Naive B cell (primary cell): ENCODE measurements at regions not wholly inside any gene's neighbourhood (a gene's known extent, or its start where the extent isn't known, plus 50 kb on each side); places are given as distances from the start of the nearest gene placed in this dataset.

ENCODE experiments used
- ATAC-seq, 2 donors: fragments of 150-1000 bp; cut with Tn5 transposase; 2 replicates each; pipeline ENCODE4 v1.10.0; 2021; ENCODE audit warnings: low read depth in 2 of 2, mild to moderate bottlenecking in 2 of 2, moderate library complexity in 2 of 2
- DNase-seq: peaks from one replicate; pipeline ENCODE4 v3.0.0; 2022
- H3K27ac Mint-ChIP-seq, 6 donors: one replicate each; pipeline ENCODE4 v1.8.0; 2020 to 2022; ENCODE audit warnings: mild to moderate bottlenecking in 6 of 6, mixed read lengths in 6 of 6, moderate library complexity in 5 of 6, inconsistent platforms in 2 of 6
- H3K27me3 Mint-ChIP-seq, 3 donors: one replicate each; pipeline ENCODE4 v1.8.0; 2021 to 2022; ENCODE audit warnings: mixed read lengths in 3 of 3, mild to moderate bottlenecking in 1 of 3
- H3K36me3 Mint-ChIP-seq, 2 donors: one replicate each; pipeline ENCODE4 v1.8.0; 2020 to 2022; ENCODE audit warnings: mixed read lengths in 2 of 2, inconsistent platforms in 1 of 2, mild to moderate bottlenecking in 1 of 2
- H3K4me1 Mint-ChIP-seq, 3 donors: one replicate each; pipeline ENCODE4 v1.8.0; 2020 to 2022; ENCODE audit warnings: mixed read lengths in 3 of 3, inconsistent platforms in 1 of 3, mild to moderate bottlenecking in 1 of 3, moderate library complexity in 1 of 3
- H3K4me3 Mint-ChIP-seq, 8 donors: one replicate each; pipeline ENCODE4 v1.8.0; 2020 to 2022; ENCODE audit warnings: mild to moderate bottlenecking in 8 of 8, mixed read lengths in 8 of 8, moderate library complexity in 8 of 8, inconsistent platforms in 2 of 8
- H3K9me3 Mint-ChIP-seq, 7 donors: one replicate each; pipeline ENCODE4 v1.8.0; 2020 to 2022; ENCODE audit warnings: mixed read lengths in 7 of 7, mild to moderate bottlenecking in 5 of 7, inconsistent platforms in 2 of 7, moderate library complexity in 1 of 7

- H3K27ac Mint-ChIP-seq: no peak overlapping the region
- no peak for ATAC-seq
- H3K9me3 Mint-ChIP-seq: peaks cover 9 to 22% (median 14%) of the 10 kb centered on the region in 7 donors
- H3K4me1 Mint-ChIP-seq: peaks cover 2 to 9% (median 7%) of the 10 kb centered on the region in 3 donors
- peaks cover 10 to 41% (median 38%) of the 10 kb centered on the region in 3 donors for H3K27me3 Mint-ChIP-seq
- H3K4me3 Mint-ChIP-seq: no peak overlapping the region
- no peak for DNase-seq
- peaks cover 7 to 19% of the 10 kb centered on the region in 2 donors for H3K36me3 Mint-ChIP-seq
Observed at GRCh38 chr21:31609081-31609480, 50.4 kb upstream of the SOD1 start.

GRCh38 chr21:31607791-31608190, 51.7 kb upstream of the SOD1 start:
- peaks cover 5 to 33% (median 32%) of the 10 kb centered on the region in 3 donors for H3K27me3 Mint-ChIP-seq
- H3K4me3 Mint-ChIP-seq: no peak overlapping the region
- peaks cover 9 to 22% (median 13%) of the 10 kb centered on the region in 7 donors for H3K9me3 Mint-ChIP-seq
- H3K27ac Mint-ChIP-seq: no peak overlapping the region
- ATAC-seq (no peak), DNase-seq (no peak)
- peaks cover 7 to 19% of the 10 kb centered on the region in 2 donors for H3K36me3 Mint-ChIP-seq
- peaks cover 0 to 4% (median 0%) of the 10 kb centered on the region in 3 donors for H3K4me1 Mint-ChIP-seq

GRCh38 chr21:31606081-31606874, 53.2 kb upstream of the SOD1 start:
- Mint-ChIP-seq H3K36me3 (peaks cover under 1 to 8% of the 10 kb centered on the region in 2 donors), H3K4me3 (no peak overlapping the region), H3K9me3 (peaks cover 5 to 13% (median 7%) of the 10 kb centered on the region in 7 donors), H3K4me1 (no peaks in the 10 kb centered on the region), H3K27me3 (peaks cover 5 to 25% (median 20%) of the 10 kb centered on the region in 3 donors), H3K27ac (no peak overlapping the region)
- ATAC-seq: no peak
- DNase-seq: no peak

- Mint-ChIP-seq H3K4me1 (no peaks in the 10 kb centered on the region), H3K27ac (peak overlapping the region in 1 of 6 donors; percentile 44), H3K4me3 (no peak overlapping the region), H3K36me3 (no peaks in the 10 kb centered on the region), H3K9me3 (peaks cover 0 to 5% (median 0%) of the 10 kb centered on the region in 7 donors), H3K27me3 (peaks cover 5 to 18% (median 12%) of the 10 kb centered on the region in 3 donors)
- ATAC-seq (peak; percentile 60 to 63), DNase-seq (peak; percentile 27)
Observed at GRCh38 chr21:31604591-31605190, 54.8 kb upstream of the SOD1 start.

- H3K27ac Mint-ChIP-seq: no peak overlapping the region
- H3K4me3 Mint-ChIP-seq: no peak overlapping the region
- H3K4me1 Mint-ChIP-seq: peaks cover 0 to 4% (median 3%) of the 10 kb centered on the region in 3 donors
- peaks cover 2 to 5% (median 5%) of the 10 kb centered on the region in 3 donors for H3K27me3 Mint-ChIP-seq
- DNase-seq: no peak
- H3K36me3 Mint-ChIP-seq: no peaks in the 10 kb centered on the region
- peaks cover 0 to 2% (median 0%) of the 10 kb centered on the region in 7 donors for H3K9me3 Mint-ChIP-seq
- no peak for ATAC-seq
Observed at GRCh38 chr21:31599563-31599962, 59.9 kb upstream of the SOD1 start.

GRCh38 chr21:31599013-31599412, 60.5 kb upstream of the SOD1 start:
- Mint-ChIP-seq H3K27ac (no peak overlapping the region), H3K4me3 (no peak overlapping the region), H3K36me3 (no peaks in the 10 kb centered on the region), H3K4me1 (peaks cover 0 to 4% (median 3%) of the 10 kb centered on the region in 3 donors), H3K27me3 (peaks cover 0 to 5% (median 5%) of the 10 kb centered on the region in 3 donors), H3K9me3 (peaks cover 0 to 2% (median 0%) of the 10 kb centered on the region in 7 donors)
- no peak for DNase-seq
- no peak for ATAC-seq

- no peak for ATAC-seq
Observed at GRCh38 chr21:31597683-31598082, 61.8 kb upstream of the SOD1 start.

GRCh38 chr21:31596055-31596454, 63.4 kb upstream of the SOD1 start:
- peaks cover 0 to 5% (median 3%) of the 10 kb centered on the region in 3 donors for H3K27me3 Mint-ChIP-seq
- H3K4me3 Mint-ChIP-seq: peak overlapping the region in 1 of 8 donors; percentile 36
- H3K4me1 Mint-ChIP-seq: peaks cover 0 to 4% (median 3%) of the 10 kb centered on the region in 3 donors
- DNase-seq: no peak
- peaks cover 0 to 2% (median 0%) of the 10 kb centered on the region in 7 donors for H3K9me3 Mint-ChIP-seq
- no peak for ATAC-seq
- no peaks in the 10 kb centered on the region for H3K36me3 Mint-ChIP-seq
- no peak overlapping the region for H3K27ac Mint-ChIP-seq

More at GRCh38 chr21:31597683-31598082, 61.8 kb upstream of the SOD1 start:
- Mint-ChIP-seq H3K4me1 (peaks cover 0 to 4% (median 3%) of the 10 kb centered on the region in 3 donors), H3K36me3 (no peaks in the 10 kb centered on the region), H3K9me3 (peaks cover 0 to 2% (median 0%) of the 10 kb centered on the region in 7 donors), H3K4me3 (no peak overlapping the region), H3K27ac (no peak overlapping the region), H3K27me3 (peaks cover 0 to 5% (median 5%) of the 10 kb centered on the region in 3 donors)
- DNase-seq: no peak

- Mint-ChIP-seq H3K9me3 (peaks cover 0 to 2% (median 0%) of the 10 kb centered on the region in 7 donors), H3K27ac (no peak overlapping the region), H3K27me3 (peaks cover 3 to 10% (median 6%) of the 10 kb centered on the region in 3 donors), H3K4me3 (no peak overlapping the region), H3K4me1 (peaks cover 0 to 4% (median 3%) of the 10 kb centered on the region in 3 donors), H3K36me3 (no peaks in the 10 kb centered on the region)
- no peak for DNase-seq
- ATAC-seq: no peak
Observed at GRCh38 chr21:31594726-31595125, 64.8 kb upstream of the SOD1 start.

GRCh38 chr21:31594279-31594678, 65.2 kb upstream of the SOD1 start:
- H3K4me3 Mint-ChIP-seq: no peak overlapping the region
- ATAC-seq: no peak
- H3K4me1 Mint-ChIP-seq: peaks cover 0 to 4% (median 3%) of the 10 kb centered on the region in 3 donors
- H3K9me3 Mint-ChIP-seq: peaks cover 0 to 2% (median 0%) of the 10 kb centered on the region in 7 donors
- no peak for DNase-seq
- H3K27ac Mint-ChIP-seq: no peak overlapping the region
- H3K36me3 Mint-ChIP-seq: no peaks in the 10 kb centered on the region
- peaks cover 3 to 12% (median 6%) of the 10 kb centered on the region in 3 donors for H3K27me3 Mint-ChIP-seq

GRCh38 chr21:31592963-31593560, 66.4 kb upstream of the SOD1 start:
- no peaks in the 10 kb centered on the region for H3K36me3 Mint-ChIP-seq
- no peak overlapping the region for H3K27ac Mint-ChIP-seq
- peaks cover 0 to 2% (median 0%) of the 10 kb centered on the region in 7 donors for H3K9me3 Mint-ChIP-seq
- ATAC-seq (no peak), DNase-seq (no peak)
- H3K4me1 Mint-ChIP-seq: peaks cover 0 to 4% (median 3%) of the 10 kb centered on the region in 3 donors
- H3K4me3 Mint-ChIP-seq: no peak overlapping the region
- peaks cover 3 to 12% (median 6%) of the 10 kb centered on the region in 3 donors for H3K27me3 Mint-ChIP-seq

- H3K27ac Mint-ChIP-seq: no peak overlapping the region
- ATAC-seq (no peak), DNase-seq (no peak)
- no peak overlapping the region for H3K4me3 Mint-ChIP-seq
- peaks cover 0 to 2% (median 0%) of the 10 kb centered on the region in 7 donors for H3K9me3 Mint-ChIP-seq
- H3K27me3 Mint-ChIP-seq: peaks cover 3 to 11% (median 6%) of the 10 kb centered on the region in 3 donors
- peaks cover 0 to 4% (median 3%) of the 10 kb centered on the region in 3 donors for H3K4me1 Mint-ChIP-seq
- no peaks in the 10 kb centered on the region for H3K36me3 Mint-ChIP-seq
Observed at GRCh38 chr21:31592516-31592915, 67.0 kb upstream of the SOD1 start.

- H3K9me3 Mint-ChIP-seq: no peaks in the 10 kb centered on the region
- no peak for ATAC-seq
- no peak overlapping the region for H3K27ac Mint-ChIP-seq
- peaks cover 6 to 19% (median 7%) of the 10 kb centered on the region in 3 donors for H3K27me3 Mint-ChIP-seq
- no peak overlapping the region for H3K4me3 Mint-ChIP-seq
- H3K4me1 Mint-ChIP-seq: no peaks in the 10 kb centered on the region
- no peak for DNase-seq
- no peaks in the 10 kb centered on the region for H3K36me3 Mint-ChIP-seq
Observed at GRCh38 chr21:31589820-31590219, 69.7 kb upstream of the SOD1 start.
